Spleen (tissue), 11 donors: ENCODE measurements at regions not wholly inside any gene's neighbourhood (a gene's known extent, or its start where the extent isn't known, plus 50 kb on each side); places are given as distances from the start of the nearest gene placed in this dataset.

ENCODE experiments used
- DNase-seq: peaks from one replicate; pipeline ENCODE4 v3.0.0-alpha.2; 2020
- H3K27ac ChIP-seq, 8 donors: fragments of 200-600 bp; sonication (generic) in 7 of 8; 1 replicate in 4 of 8; 2 replicates in 4 of 8; pipeline versions ENCODE4 v1.5.0 to v1.8.0; 2016 to 2021; ENCODE audit warnings: inconsistent platforms in 4 of 8, mild to moderate bottlenecking in 4 of 8, moderate library complexity in 1 of 8
- H3K27me3 ChIP-seq, 7 donors: fragments of 200-600 bp; sonication (generic) in 6 of 7; replicated peaks in 1 of 7; 1 replicate in 4 of 7; 2 replicates in 3 of 7; pipeline versions ENCODE4 v1.5.0 to v1.8.0; 2016 to 2021; ENCODE audit warnings: inconsistent platforms in 3 of 7, mild to moderate bottlenecking in 1 of 7
- H3K36me3 ChIP-seq, 6 donors: fragments of 200-600 bp; sonication (generic) in 5 of 6; 1 replicate in 4 of 6; 2 replicates in 2 of 6; pipeline versions ENCODE4 v1.5.0 to v1.8.0; 2016 to 2021; ENCODE audit warnings: inconsistent platforms in 2 of 6
- H3K4me1 ChIP-seq, 6 donors: fragments of 200-600 bp; sonication (generic) in 5 of 6; 1 replicate in 3 of 6; 2 replicates in 3 of 6; pipeline versions ENCODE4 v1.5.0 to v1.8.0; 2016 to 2021; ENCODE audit warnings: inconsistent platforms in 3 of 6
- H3K4me3 ChIP-seq, 8 donors: fragments of 200-600 bp; sonication (generic) in 7 of 8; 1 replicate in 4 of 8; 2 replicates in 4 of 8; pipeline versions ENCODE4 v1.5.0 to v1.8.0; 2016 to 2021; ENCODE audit warnings: inconsistent platforms in 4 of 8, mild to moderate bottlenecking in 4 of 8, moderate library complexity in 2 of 8
- H3K9me3 ChIP-seq, 8 donors: fragments of 200-600 bp; sonication (generic) in 7 of 8; 1 replicate in 4 of 8; 2 replicates in 4 of 8; pipeline versions ENCODE4 v1.5.0 to v1.8.0; 2016 to 2021; ENCODE audit warnings: inconsistent platforms in 4 of 8
- POLR2A ChIP-seq, 3 donors: fragments of 450-650 bp; IDR thresholded peaks; one replicate each; pipeline ENCODE4 v1.5.1; 2017; ENCODE audit warnings: antibody characterized with exemption in 3 of 3, mild to moderate bottlenecking in 1 of 3
- POLR2AphosphoS5 ChIP-seq, 3 donors: sonication (generic); formaldehyde crosslinking; IDR thresholded peaks; one replicate each; pipeline ENCODE4 v1.5.1; 2017; ENCODE audit warnings: antibody characterized with exemption in 3 of 3
- WGBS, 5 donors: extraction: QIAGEN DNeasy Blood & Tissue Kit in 3 of 5; methylation state at CpG; one replicate each; pipeline versions ENCODE4 v1.1.5 to v1.1.7; 2013 to 2018; 5-methylcytosine and 5-hydroxymethylcytosine counted together
- intact Hi-C: fragments of 100-400 bp; cut with DNase I; formaldehyde crosslinking; loops from one replicate; pipeline ENCODE4 v1.15.0; 2023; ENCODE audit warnings: low total_unique reads
- TF ChIP-seq, protein P1 (sequence below), 11 experiments: fragments of 200-600 bp in 7 of 11; fragments of 450-650 bp in 4 of 11; sonication (generic) in 4 of 11; IDR thresholded peaks in 8 of 11; conservative IDR thresholded peaks in 3 of 11; 1 replicate in 7 of 11; 2 replicates in 4 of 11; pipeline versions ENCODE4 v1.4.0 to v1.8.0; 2016 to 2021; ENCODE audit warnings: antibody characterized with exemption in 11 of 11, inconsistent platforms in 4 of 11, mild to moderate bottlenecking in 1 of 11
- donor health status: healthy with polysubstance abuse.
- donor health status: DM: no; HTN: no; CAD: no; lungs with moderate emphysema.
- donor health status: DM: no; HTN: no; CAD: no.
- donor health status: Bipolar disorder and iron deficiency.
- donor health status: healthy.
- donor health status: DM: no; HTN: no; CAD: no.
- donor health status: DM: yes; HTN: yes; CAD: no.

DNA sequence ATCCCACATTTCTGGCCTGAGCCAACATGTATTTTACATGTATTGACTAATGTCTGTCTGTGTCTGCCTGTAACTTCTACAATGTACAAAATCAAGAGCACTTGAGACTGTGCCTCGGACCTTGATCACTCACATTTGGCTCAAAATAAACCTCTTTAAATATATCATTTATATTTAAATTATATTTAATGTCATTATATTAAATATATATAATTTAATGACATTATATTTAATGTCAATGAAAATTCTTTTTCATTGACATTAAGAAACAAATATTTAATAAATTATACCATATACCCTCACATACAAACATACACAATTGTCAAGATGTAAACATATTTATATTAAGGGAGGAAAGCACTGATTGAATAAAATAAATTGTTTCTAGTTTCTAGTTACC, 1099.8 kb upstream of the CDH18 start:
- TF ChIP-seq, protein P1, sequence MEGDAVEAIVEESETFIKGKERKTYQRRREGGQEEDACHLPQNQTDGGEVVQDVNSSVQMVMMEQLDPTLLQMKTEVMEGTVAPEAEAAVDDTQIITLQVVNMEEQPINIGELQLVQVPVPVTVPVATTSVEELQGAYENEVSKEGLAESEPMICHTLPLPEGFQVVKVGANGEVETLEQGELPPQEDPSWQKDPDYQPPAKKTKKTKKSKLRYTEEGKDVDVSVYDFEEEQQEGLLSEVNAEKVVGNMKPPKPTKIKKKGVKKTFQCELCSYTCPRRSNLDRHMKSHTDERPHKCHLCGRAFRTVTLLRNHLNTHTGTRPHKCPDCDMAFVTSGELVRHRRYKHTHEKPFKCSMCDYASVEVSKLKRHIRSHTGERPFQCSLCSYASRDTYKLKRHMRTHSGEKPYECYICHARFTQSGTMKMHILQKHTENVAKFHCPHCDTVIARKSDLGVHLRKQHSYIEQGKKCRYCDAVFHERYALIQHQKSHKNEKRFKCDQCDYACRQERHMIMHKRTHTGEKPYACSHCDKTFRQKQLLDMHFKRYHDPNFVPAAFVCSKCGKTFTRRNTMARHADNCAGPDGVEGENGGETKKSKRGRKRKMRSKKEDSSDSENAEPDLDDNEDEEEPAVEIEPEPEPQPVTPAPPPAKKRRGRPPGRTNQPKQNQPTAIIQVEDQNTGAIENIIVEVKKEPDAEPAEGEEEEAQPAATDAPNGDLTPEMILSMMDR (IDR thresholded peaks at IDR 0.05 in 8 of 11, conservative IDR thresholded peaks at IDR 0.05 in 3 of 11): no peak
- TF ChIP-seq POLR2A (IDR thresholded peaks at IDR 0.05) (no peak), POLR2AphosphoS5 (IDR thresholded peaks at IDR 0.05) (no peak)
- H3K36me3 ChIP-seq: no peaks in the 10 kb centered on the region
- 54 to 75% (median 73%) methylated on average over 1 of the region's 1 CpG for WGBS, 5 donors
- peaks cover 0 to 12% (median 7%) of the 10 kb centered on the region in 8 donors for H3K9me3 ChIP-seq
- no peak overlapping the region for H3K27ac ChIP-seq
- H3K4me1 ChIP-seq: no peaks in the 10 kb centered on the region
- DNase-seq: no peak
- no peak overlapping the region for H3K4me3 ChIP-seq
- no peaks in the 10 kb centered on the region for H3K27me3 ChIP-seq
- intact Hi-C loops: no loop called here

DNA sequence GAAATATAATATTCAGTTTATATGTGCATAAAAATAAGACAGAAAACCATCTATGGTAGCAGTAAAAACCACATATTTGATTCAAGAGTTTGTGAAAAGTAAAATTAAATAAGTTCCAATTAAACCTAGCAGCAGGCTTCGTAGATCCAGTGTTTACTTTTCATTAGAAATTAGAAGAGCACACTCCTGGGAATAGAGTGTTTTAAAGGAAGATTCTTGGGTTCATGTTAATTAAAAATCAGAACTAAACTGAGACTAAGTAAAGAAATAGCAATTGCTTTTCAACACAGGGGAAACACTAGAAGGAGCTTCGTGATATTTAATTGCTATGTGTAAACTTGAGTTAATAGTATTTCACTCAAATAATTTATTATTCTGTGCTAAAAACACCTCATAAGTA, 1097.8 kb upstream of the CDH18 start:
- no peaks in the 10 kb centered on the region for H3K36me3 ChIP-seq
- no peaks in the 10 kb centered on the region for H3K4me1 ChIP-seq
- WGBS, 5 donors: 56 to 75% (median 66%) methylated on average over 2 of the region's 2 CpGs
- H3K27ac ChIP-seq: no peak overlapping the region
- no peak for DNase-seq
- H3K27me3 ChIP-seq: no peaks in the 10 kb centered on the region
- TF ChIP-seq, protein P1 (IDR thresholded peaks at IDR 0.05 in 8 of 11, conservative IDR thresholded peaks at IDR 0.05 in 3 of 11): no peak
- TF ChIP-seq POLR2AphosphoS5 (IDR thresholded peaks at IDR 0.05): no peak
- TF ChIP-seq POLR2A (IDR thresholded peaks at IDR 0.05): no peak
- intact Hi-C loops: no loop called here
- H3K9me3 ChIP-seq: peaks cover 0 to 12% (median 7%) of the 10 kb centered on the region in 8 donors
- no peak overlapping the region for H3K4me3 ChIP-seq

DNA sequence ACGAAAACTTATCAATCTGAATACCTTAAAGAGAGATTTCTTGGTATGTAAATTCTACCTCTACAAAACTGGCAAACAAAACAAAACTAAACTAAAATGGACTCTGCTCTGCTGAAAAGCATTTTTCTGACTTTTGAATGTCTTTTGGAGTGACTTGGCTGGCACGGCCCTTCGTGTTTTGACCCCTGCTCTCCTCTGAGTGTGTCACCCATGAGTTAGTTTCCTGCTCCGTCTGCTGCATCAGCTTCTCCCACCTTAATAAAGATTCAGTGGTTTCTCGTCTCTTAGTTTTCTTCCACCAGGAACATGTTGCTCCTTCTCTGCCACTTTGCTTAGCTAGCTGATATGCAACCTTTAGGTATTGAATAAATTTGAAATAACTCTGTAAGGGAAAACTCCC, 1084.0 kb upstream of the CDH18 start:
- no peak for DNase-seq
- Histone ChIP-seq H3K4me3 (no peak overlapping the region), H3K27me3 (no peaks in the 10 kb centered on the region), H3K4me1 (no peaks in the 10 kb centered on the region), H3K9me3 (no peaks in the 10 kb centered on the region), H3K27ac (no peak overlapping the region), H3K36me3 (no peaks in the 10 kb centered on the region)
- intact Hi-C loops: no loop called here
- 69 to 80% (median 77%) methylated on average over 5 of the region's 5 CpGs for WGBS, 5 donors
- TF ChIP-seq, protein P1 (IDR thresholded peaks at IDR 0.05 in 8 of 11, conservative IDR thresholded peaks at IDR 0.05 in 3 of 11): no peak
- TF ChIP-seq POLR2AphosphoS5 (IDR thresholded peaks at IDR 0.05) (no peak), POLR2A (IDR thresholded peaks at IDR 0.05) (no peak)

DNA sequence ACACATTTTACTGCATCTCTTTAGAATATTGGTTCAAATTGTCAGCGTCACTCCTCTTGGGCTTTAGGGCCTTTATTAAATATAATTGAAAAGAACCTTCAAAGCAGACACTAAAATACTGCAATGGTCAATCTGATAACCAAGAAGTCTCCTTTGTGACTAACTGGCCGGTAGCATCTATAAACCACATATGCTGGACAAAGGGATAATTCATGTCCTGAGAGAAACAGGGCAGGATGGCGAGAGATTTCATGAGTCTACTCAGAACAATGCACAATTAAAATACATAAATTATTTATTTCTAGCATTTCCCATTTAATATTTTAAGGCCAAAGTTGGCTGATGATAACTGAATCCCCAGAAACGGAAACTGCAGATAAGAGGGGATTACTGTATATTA, 1083.4 kb upstream of the CDH18 start:
- Histone ChIP-seq H3K27ac (no peak overlapping the region), H3K36me3 (no peaks in the 10 kb centered on the region), H3K27me3 (no peaks in the 10 kb centered on the region), H3K4me3 (no peak overlapping the region), H3K4me1 (no peaks in the 10 kb centered on the region), H3K9me3 (no peaks in the 10 kb centered on the region)
- intact Hi-C loops: no loop called here
- DNase-seq: no peak
- TF ChIP-seq, protein P1 (IDR thresholded peaks at IDR 0.05 in 8 of 11, conservative IDR thresholded peaks at IDR 0.05 in 3 of 11): no peak
- TF ChIP-seq POLR2AphosphoS5 (IDR thresholded peaks at IDR 0.05): no peak
- TF ChIP-seq POLR2A (IDR thresholded peaks at IDR 0.05): no peak
- 85 to 92% (median 88%) methylated on average over 4 of the region's 4 CpGs for WGBS, 5 donors
